GM19455 (cell line): ENCODE measurements at regions not wholly inside any gene's neighbourhood (a gene's known extent, or its start where the extent isn't known, plus 50 kb on each side); places are given as distances from the start of the nearest gene placed in this dataset.

ENCODE experiments used
- ATAC-seq: cut with Tn5 transposase; IDR thresholded peaks from one replicate; pipeline ENCODE4 v1.9.1; 2021; ENCODE audit not compliant: unreplicated experiment

GRCh38 chr12:92650228-92650822, 52.5 kb upstream of the PLEKHG7 start:
- ATAC-seq: no peak

GRCh38 chr12:92649511-92650227, 53.1 kb upstream of the PLEKHG7 start:
- peak; percentile 89 for ATAC-seq

- no peak for ATAC-seq
Measured at GRCh38 chr12:92648242-92649031, 54.4 kb upstream of the PLEKHG7 start.

GRCh38 chr12:92641291-92641690, 61.5 kb upstream of the PLEKHG7 start:
- no peak for ATAC-seq

- ATAC-seq: no peak
Measured at GRCh38 chr12:92640691-92641090, 62.1 kb upstream of the PLEKHG7 start.

GRCh38 chr12:92639017-92639416, 63.8 kb upstream of the PLEKHG7 start:
- ATAC-seq: no peak

- ATAC-seq: no peak
Measured at GRCh38 chr12:92634730-92635129, 68.1 kb upstream of the PLEKHG7 start.

- ATAC-seq: no peak
Measured at GRCh38 chr12:92634202-92634601, 68.6 kb upstream of the PLEKHG7 start.

GRCh38 chr12:92630968-92631367, 71.8 kb upstream of the PLEKHG7 start:
- no peak for ATAC-seq

GRCh38 chr12:92629349-92630065, 73.3 kb upstream of the PLEKHG7 start:
- no peak for ATAC-seq

- ATAC-seq: no peak
Measured at GRCh38 chr12:92628476-92628875, 74.3 kb upstream of the PLEKHG7 start.

- ATAC-seq: no peak
Measured at GRCh38 chr12:92627511-92627910, 75.3 kb upstream of the PLEKHG7 start.

GRCh38 chr12:92625639-92626310, 77.0 kb upstream of the PLEKHG7 start:
- no peak for ATAC-seq

- no peak for ATAC-seq
Measured at GRCh38 chr12:92624236-92624635, 78.6 kb upstream of the PLEKHG7 start.

GRCh38 chr12:92623386-92623785, 79.4 kb upstream of the PLEKHG7 start:
- ATAC-seq: no peak

- no peak for ATAC-seq
Measured at GRCh38 chr12:92621833-92622232, 81.0 kb upstream of the PLEKHG7 start.

GRCh38 chr12:92621312-92621711, 81.5 kb upstream of the PLEKHG7 start:
- no peak for ATAC-seq

GRCh38 chr12:92619730-92620684, 82.8 kb upstream of the PLEKHG7 start:
- no peak for ATAC-seq

- no peak for ATAC-seq
Measured at GRCh38 chr12:92619026-92619425, 83.8 kb upstream of the PLEKHG7 start.

- ATAC-seq: no peak
Measured at GRCh38 chr12:92615703-92616102, 87.1 kb upstream of the PLEKHG7 start.
